Panc1 (cell line): ENCODE measurements at regions not wholly inside any gene's neighbourhood (a gene's known extent, or its start where the extent isn't known, plus 50 kb on each side); places are given as distances from the start of the nearest gene placed in this dataset.

Source experiments
- ATAC-seq: fragments of 200-7000 bp; cut with Tn5 transposase; 2 replicates; pipeline ENCODE4 v1.9.1; 2020; ENCODE audit warnings: mild to moderate bottlenecking, moderate library complexity
- BruUV-seq: library from RNA; stranded (reverse); fragments of 400-500 nt; replicated peaks from 2 replicates; lab custom pipeline; 2021; lab: Mats Ljungman, UMichigan
- CTCF ChIA-PET: fragments of 300-600 bp; sonication (Branson Sonifier 250); formaldehyde crosslinking; loops from one replicate; lab custom pipeline; 2022; ENCODE audit warnings: antibody characterized with exemption; lab: Charles Lee
- POLR2A ChIA-PET: fragments of 300-600 bp; sonication (Branson Sonifier 250); formaldehyde crosslinking; loops from one replicate; lab custom pipeline; 2022; ENCODE audit warnings: antibody characterized with exemption; lab: Charles Lee
- DNase-seq: peaks from one replicate; pipeline ENCODE4 v3.0.0-alpha.2; 2010; ENCODE audit warnings: low read depth, low spot score
- H3K27ac ChIP-seq: 2 replicates; pipeline ENCODE4 v1.5.1; 2011; ENCODE audit warnings: mild to moderate bottlenecking, low read length, inconsistent platforms
- H3K27me3 ChIP-seq: fragments of 200-500 bp; sonication (Bioruptor generic); 2 replicates; pipeline ENCODE4 v1.6.0; 2014; ENCODE audit warnings: low read length, inconsistent platforms; ENCODE audit not compliant: control insufficient read depth, insufficient read depth
- H3K36me3 ChIP-seq: fragments of 200-500 bp; sonication (Bioruptor generic); 2 replicates; pipeline ENCODE4 v1.5.1; 2014; ENCODE audit warnings: inconsistent platforms, mild to moderate bottlenecking, low read length, moderate library complexity; ENCODE audit not compliant: control insufficient read depth, insufficient read depth
- H3K4me1 ChIP-seq: 2 replicates; pipeline ENCODE4 v1.5.1; 2011; ENCODE audit warnings: inconsistent platforms, mild to moderate bottlenecking, low read length, moderate library complexity; ENCODE audit not compliant: control insufficient read depth, insufficient read depth
- H3K4me3 ChIP-seq, 2 experiments: 2 replicates each; pipeline ENCODE4 v1.5.1; 2011 to 2012; ENCODE audit warnings: low read depth in 2 of 2, low read length in 2 of 2, mild to moderate bottlenecking in 2 of 2, inconsistent platforms in 1 of 2, moderate library complexity in 1 of 2
- H3K9me3 ChIP-seq: fragments of 200-500 bp; sonication (Bioruptor generic); 2 replicates; pipeline ENCODE4 v1.5.1; 2014; ENCODE audit warnings: low read depth, mild to moderate bottlenecking, inconsistent platforms, low read length, moderate library complexity; ENCODE audit not compliant: control insufficient read depth, insufficient read depth
- CTCF ChIP-seq: fragments of 450-650 bp; IDR thresholded peaks from 2 replicates; pipeline ENCODE4 v1.5.1; 2017; ENCODE audit warnings: mild to moderate bottlenecking
- POLR2AphosphoS5 ChIP-seq: IDR thresholded peaks from 2 replicates; pipeline ENCODE4 v1.6.1; 2012; ENCODE audit warnings: mild to moderate bottlenecking, low read depth, low read length, moderate library complexity
- SIN3A ChIP-seq: IDR thresholded peaks from 2 replicates; pipeline ENCODE4 v1.6.1; 2012; ENCODE audit warnings: low read depth, mild to moderate bottlenecking, low read length, moderate library complexity, borderline replicate concordance; ENCODE audit not compliant: insufficient read depth
- TCF7L2 ChIP-seq: IDR thresholded peaks from 2 replicates; pipeline ENCODE4 v1.6.1; 2011; ENCODE audit warnings: mild to moderate bottlenecking, low read depth, low read length, inconsistent platforms
- in situ Hi-C: cut with HindIII; loops from 2 replicates; pipeline ENCODE4 v1.10.0; 2016; ENCODE audit warnings: low sequenced_read_pairs, low pct_unique_long_range_greater_than_20kb
- intact Hi-C: fragments of 100-400 bp; cut with micrococcal nuclease; formaldehyde crosslinking; loops from one replicate; pipeline ENCODE4 v1.10.0; 2022; ENCODE audit not compliant: unreplicated experiment
- TF ChIP-seq, protein P1 (sequence below), 2 experiments: IDR thresholded peaks; 2 replicates each; pipeline ENCODE4 v1.6.1; 2011 to 2012; ENCODE audit warnings: low read depth in 2 of 2, control low read depth in 1 of 2, low read length in 1 of 2, mild to moderate bottlenecking in 1 of 2, moderate library complexity in 1 of 2; ENCODE audit not compliant: insufficient read depth in 1 of 2

DNA sequence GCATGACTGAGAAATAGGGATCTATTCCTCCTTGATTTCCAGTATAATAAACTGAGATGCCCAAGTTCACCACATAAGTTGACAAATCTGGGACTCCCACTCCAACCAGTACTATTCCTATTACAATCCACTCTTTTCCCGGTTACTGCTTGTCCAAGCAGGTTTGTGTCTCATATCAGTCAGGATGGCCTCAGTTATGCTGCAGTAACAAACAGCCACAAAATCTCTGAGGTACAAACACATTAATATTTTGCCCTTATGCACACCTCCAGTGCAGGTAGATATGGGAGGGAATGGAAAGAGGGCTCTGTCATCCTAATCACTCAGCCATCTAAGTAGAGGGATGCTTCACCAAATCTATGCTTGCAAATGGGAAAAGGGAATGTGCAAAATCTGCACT is 207.8 kb downstream of the RAB28 start:
- no peak for DNase-seq
- BruUV-seq, result no TSS peak
- ChIA-PET CTCF (no interaction called here), POLR2A (no interaction called here)
- TF ChIP-seq SIN3A (no peak), CTCF (no peak), TCF7L2 (no peak), POLR2AphosphoS5 (no peak)
- TF ChIP-seq, protein P1, sequence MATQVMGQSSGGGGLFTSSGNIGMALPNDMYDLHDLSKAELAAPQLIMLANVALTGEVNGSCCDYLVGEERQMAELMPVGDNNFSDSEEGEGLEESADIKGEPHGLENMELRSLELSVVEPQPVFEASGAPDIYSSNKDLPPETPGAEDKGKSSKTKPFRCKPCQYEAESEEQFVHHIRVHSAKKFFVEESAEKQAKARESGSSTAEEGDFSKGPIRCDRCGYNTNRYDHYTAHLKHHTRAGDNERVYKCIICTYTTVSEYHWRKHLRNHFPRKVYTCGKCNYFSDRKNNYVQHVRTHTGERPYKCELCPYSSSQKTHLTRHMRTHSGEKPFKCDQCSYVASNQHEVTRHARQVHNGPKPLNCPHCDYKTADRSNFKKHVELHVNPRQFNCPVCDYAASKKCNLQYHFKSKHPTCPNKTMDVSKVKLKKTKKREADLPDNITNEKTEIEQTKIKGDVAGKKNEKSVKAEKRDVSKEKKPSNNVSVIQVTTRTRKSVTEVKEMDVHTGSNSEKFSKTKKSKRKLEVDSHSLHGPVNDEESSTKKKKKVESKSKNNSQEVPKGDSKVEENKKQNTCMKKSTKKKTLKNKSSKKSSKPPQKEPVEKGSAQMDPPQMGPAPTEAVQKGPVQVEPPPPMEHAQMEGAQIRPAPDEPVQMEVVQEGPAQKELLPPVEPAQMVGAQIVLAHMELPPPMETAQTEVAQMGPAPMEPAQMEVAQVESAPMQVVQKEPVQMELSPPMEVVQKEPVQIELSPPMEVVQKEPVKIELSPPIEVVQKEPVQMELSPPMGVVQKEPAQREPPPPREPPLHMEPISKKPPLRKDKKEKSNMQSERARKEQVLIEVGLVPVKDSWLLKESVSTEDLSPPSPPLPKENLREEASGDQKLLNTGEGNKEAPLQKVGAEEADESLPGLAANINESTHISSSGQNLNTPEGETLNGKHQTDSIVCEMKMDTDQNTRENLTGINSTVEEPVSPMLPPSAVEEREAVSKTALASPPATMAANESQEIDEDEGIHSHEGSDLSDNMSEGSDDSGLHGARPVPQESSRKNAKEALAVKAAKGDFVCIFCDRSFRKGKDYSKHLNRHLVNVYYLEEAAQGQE (IDR thresholded peaks at IDR 0.05; ENCODE audit: insufficient read depth in 1 of 2, low read depth in 2 of 2, low read length in 1 of 2), result no peak
- intact Hi-C loops, result no loop called here
- ATAC-seq, result no peak
- H3K27ac ChIP-seq, result no peak overlapping the region
- no peaks in the 10 kb centered on the region for H3K4me1 ChIP-seq
- H3K4me3 ChIP-seq, result no peak overlapping the region
- H3K27me3 ChIP-seq, result no peaks in the 10 kb centered on the region
- H3K36me3 ChIP-seq, result no peaks in the 10 kb centered on the region
- in situ Hi-C loops, result no loop called here
- no peaks in the 10 kb centered on the region for H3K9me3 ChIP-seq

DNA sequence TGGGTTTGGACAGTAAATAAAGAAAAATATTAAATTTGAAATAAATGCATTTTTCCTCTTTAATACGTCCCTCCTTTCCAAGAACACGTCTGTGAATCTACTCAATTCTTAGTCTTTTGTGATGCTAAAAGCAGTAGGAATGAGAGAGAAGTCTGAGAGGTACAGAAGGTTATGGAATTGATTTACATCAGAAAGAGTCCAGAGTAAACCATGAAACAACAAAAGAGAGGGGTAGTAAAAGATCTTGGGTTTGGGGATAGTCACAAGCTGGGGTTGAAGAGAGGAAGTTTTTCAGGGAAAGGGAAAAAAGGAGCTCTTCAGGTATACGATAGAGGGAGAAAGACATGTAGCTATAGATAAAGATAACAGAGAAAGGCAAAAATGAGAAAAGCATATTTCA is 215.4 kb downstream of the RAB28 start:
- H3K27ac ChIP-seq, result no peak overlapping the region
- intact Hi-C loops (no loop called here), in situ Hi-C loops (no loop called here)
- H3K9me3 ChIP-seq, result no peaks in the 10 kb centered on the region
- CTCF ChIA-PET, result no interaction called here
- POLR2A ChIA-PET, result interaction anchor here (0.7 kb wide), 1 partner anchor 94 kb away, joined by 3 read pairs; no protein-coding TSS in a partner anchor
- no peaks in the 10 kb centered on the region for H3K4me1 ChIP-seq
- DNase-seq (no peak), ATAC-seq (no peak)
- no TSS peak for BruUV-seq
- no peak overlapping the region for H3K4me3 ChIP-seq
- H3K36me3 ChIP-seq, result no peaks in the 10 kb centered on the region
- H3K27me3 ChIP-seq, result no peaks in the 10 kb centered on the region
- TF ChIP-seq CTCF, result no peak
- TF ChIP-seq POLR2AphosphoS5, result no peak
- no peak for TF ChIP-seq TCF7L2
- TF ChIP-seq SIN3A, result no peak
- TF ChIP-seq, protein P1 (IDR thresholded peaks at IDR 0.05; ENCODE audit: insufficient read depth in 1 of 2, low read depth in 2 of 2, low read length in 1 of 2), result no peak
